NOMO-1 (cell line): ENCODE measurements at regions not wholly inside any gene's neighbourhood (a gene's known extent, or its start where the extent isn't known, plus 50 kb on each side); places are given as distances from the start of the nearest gene placed in this dataset.
A peak's percentile ranks its signal among the peaks of the same experiment; 100 is the strongest.
"Not testable (repeated sequence)": the region's sequence is repeated elsewhere in the genome, so short reads cannot be mapped to it uniquely, and the experiment has no call there.

Source experiments
- DNase-seq, 2 experiments: peaks; one replicate each; lab custom pipeline; 2025; ENCODE audit not compliant: unreplicated experiment in 2 of 2; lab: John Stamatoyannopoulos, UW

GRCh38 chr4:170491981-170492380, 402.2 kb upstream of the AADAT start:
- DNase-seq, result no peak

GRCh38 chr4:170476351-170476750, 386.6 kb upstream of the AADAT start:
- DNase-seq, result no peak

GRCh38 chr4:170465429-170465828, 375.7 kb upstream of the AADAT start:
- no peak for DNase-seq

GRCh38 chr4:170464614-170465197, 374.9 kb upstream of the AADAT start:
- DNase-seq, result no peak

- DNase-seq, result peak in 1 of 2 experiments; percentile 1
Measured at GRCh38 chr4:170446782-170447181, 357.0 kb upstream of the AADAT start.

- DNase-seq, result not testable (repeated sequence)
Measured at GRCh38 chr4:170441146-170441545, 351.4 kb upstream of the AADAT start.

- no peak for DNase-seq
Measured at GRCh38 chr4:170428929-170429328, 339.2 kb upstream of the AADAT start.

- no peak for DNase-seq
Measured at GRCh38 chr4:170425521-170426143, 335.9 kb upstream of the AADAT start.

GRCh38 chr4:170425040-170425439, 335.3 kb upstream of the AADAT start:
- no peak for DNase-seq

- DNase-seq, result no peak
Measured at GRCh38 chr4:170423137-170423536, 333.4 kb upstream of the AADAT start.

GRCh38 chr4:170420255-170420693, 330.5 kb upstream of the AADAT start:
- DNase-seq, result no peak

- no peak for DNase-seq
Measured at GRCh38 chr4:170414961-170415360, 325.2 kb upstream of the AADAT start.

GRCh38 chr4:170414360-170414759, 324.6 kb upstream of the AADAT start:
- no peak for DNase-seq

- DNase-seq, result no peak
Measured at GRCh38 chr4:170413951-170414350, 324.2 kb upstream of the AADAT start.

- no peak for DNase-seq
Measured at GRCh38 chr4:170400361-170400760, 310.6 kb upstream of the AADAT start.

- no peak for DNase-seq
Measured at GRCh38 chr4:170399581-170400293, 310.0 kb upstream of the AADAT start.

- DNase-seq, result no peak
Measured at GRCh38 chr4:170398218-170398617, 308.5 kb upstream of the AADAT start.

- no peak for DNase-seq
Measured at GRCh38 chr4:170395773-170396172, 306.0 kb upstream of the AADAT start.

- DNase-seq, result no peak
Measured at GRCh38 chr4:170391066-170391740, 301.4 kb upstream of the AADAT start.

- DNase-seq, result no peak
Measured at GRCh38 chr4:170389411-170389810, 299.7 kb upstream of the AADAT start.

- no peak for DNase-seq
Measured at GRCh38 chr4:170388255-170388654, 298.5 kb upstream of the AADAT start.

GRCh38 chr4:170386971-170387370, 297.2 kb upstream of the AADAT start:
- DNase-seq, result no peak
